Choroid plexus epithelial cell (primary cell): ENCODE measurements at regions not wholly inside any gene's neighbourhood (a gene's known extent, or its start where the extent isn't known, plus 50 kb on each side); places are given as distances from the start of the nearest gene placed in this dataset.

ENCODE experiments used
- DNase-seq: peaks from one replicate; pipeline ENCODE4 v3.0.0-alpha.2; 2010; ENCODE audit warnings: low read depth
- H3K4me3 ChIP-seq: 2 replicates; pipeline ENCODE4 v1.5.1; 2011; ENCODE audit warnings: low read depth, mild to moderate bottlenecking, control low read depth, low read length, moderate library complexity
- TF ChIP-seq, protein P1 (sequence below): conservative IDR thresholded peaks from 2 replicates; pipeline ENCODE4 v1.5.1; 2011; ENCODE audit warnings: low read depth, mild to moderate bottlenecking, control low read depth, inconsistent platforms, low read length, moderate library complexity

DNA sequence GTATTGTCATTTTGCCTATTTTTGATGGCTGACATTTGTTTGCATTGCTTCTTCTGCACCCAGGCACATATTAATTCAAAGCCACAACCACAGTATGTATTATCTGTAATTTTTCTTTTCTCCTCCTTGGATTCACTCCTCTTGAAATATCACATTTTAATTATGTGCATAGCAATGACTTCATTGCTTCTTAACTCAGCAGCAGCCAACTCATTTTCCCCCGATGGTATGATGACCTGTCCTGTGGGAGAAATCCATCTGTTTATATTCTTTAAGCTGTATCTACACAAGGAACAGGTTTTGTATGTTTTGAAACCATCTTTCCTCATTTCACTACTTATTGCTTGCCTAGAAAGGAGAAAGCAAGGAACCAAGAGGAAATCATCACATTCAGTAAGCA, 588.8 kb downstream of the INHBA start:
- DNase-seq: no peak
- no peak overlapping the region for H3K4me3 ChIP-seq
- TF ChIP-seq, protein P1, sequence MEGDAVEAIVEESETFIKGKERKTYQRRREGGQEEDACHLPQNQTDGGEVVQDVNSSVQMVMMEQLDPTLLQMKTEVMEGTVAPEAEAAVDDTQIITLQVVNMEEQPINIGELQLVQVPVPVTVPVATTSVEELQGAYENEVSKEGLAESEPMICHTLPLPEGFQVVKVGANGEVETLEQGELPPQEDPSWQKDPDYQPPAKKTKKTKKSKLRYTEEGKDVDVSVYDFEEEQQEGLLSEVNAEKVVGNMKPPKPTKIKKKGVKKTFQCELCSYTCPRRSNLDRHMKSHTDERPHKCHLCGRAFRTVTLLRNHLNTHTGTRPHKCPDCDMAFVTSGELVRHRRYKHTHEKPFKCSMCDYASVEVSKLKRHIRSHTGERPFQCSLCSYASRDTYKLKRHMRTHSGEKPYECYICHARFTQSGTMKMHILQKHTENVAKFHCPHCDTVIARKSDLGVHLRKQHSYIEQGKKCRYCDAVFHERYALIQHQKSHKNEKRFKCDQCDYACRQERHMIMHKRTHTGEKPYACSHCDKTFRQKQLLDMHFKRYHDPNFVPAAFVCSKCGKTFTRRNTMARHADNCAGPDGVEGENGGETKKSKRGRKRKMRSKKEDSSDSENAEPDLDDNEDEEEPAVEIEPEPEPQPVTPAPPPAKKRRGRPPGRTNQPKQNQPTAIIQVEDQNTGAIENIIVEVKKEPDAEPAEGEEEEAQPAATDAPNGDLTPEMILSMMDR: no peak

DNA sequence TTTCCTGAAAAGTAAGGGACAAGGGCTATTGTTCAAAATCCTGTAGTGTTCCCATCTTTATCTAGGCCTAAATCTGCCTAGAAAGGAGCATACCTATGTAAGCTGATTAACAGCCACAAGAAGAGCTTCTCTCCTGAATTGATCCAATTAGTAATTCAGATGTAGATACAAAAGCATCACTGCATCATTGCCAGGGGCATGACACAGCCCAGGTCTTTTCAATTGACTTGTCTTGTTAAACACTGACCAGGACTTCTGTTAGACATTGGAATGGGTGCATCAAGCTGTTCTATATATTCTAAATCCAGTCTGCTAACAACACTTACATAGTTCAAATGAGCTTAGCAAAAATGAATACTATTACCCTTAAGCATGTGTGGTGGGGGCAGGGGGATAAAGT, 589.2 kb downstream of the INHBA start:
- TF ChIP-seq, protein P1: no peak
- DNase-seq: no peak
- H3K4me3 ChIP-seq: no peak overlapping the region

DNA sequence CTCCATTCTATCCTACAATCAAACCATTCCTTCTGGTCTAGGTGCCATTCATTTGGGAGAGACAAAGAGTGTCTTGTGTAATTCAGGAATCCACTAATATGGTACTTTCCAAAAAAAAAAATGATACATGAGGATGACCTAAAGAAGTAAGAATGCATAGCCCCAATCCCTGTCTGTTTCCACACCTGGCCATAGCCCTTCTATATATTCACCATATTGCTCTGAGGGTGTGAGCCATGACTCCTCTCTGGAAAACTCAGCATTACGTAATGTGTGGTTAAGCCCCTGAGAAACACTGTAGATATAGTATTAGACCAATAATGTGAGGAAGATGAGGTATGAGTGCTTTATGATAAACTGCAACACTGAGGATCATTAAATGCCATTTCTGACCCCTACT, 592.7 kb downstream of the INHBA start:
- H3K4me3 ChIP-seq: no peak overlapping the region
- DNase-seq: peak; percentile 43
- TF ChIP-seq, protein P1: no peak

DNA sequence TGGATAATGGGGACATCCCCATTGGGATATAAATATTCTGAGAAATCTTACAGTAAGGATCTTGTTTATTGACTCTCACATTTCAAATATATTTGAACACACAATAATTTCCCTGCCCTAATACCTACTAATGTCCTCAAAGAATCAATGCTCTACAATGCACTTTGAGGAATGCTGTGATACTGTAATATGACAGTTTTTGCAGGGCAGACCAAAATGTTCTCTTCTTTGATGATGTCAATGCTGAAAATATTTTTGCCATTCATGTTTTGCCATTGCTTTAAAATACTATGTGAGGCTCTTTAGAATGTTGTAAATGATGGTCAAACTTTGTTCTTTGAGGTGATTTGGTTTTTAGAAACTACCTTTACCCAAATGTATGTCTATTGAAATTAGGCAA, 594.1 kb downstream of the INHBA start:
- no peak overlapping the region for H3K4me3 ChIP-seq
- TF ChIP-seq, protein P1: no peak
- DNase-seq: no peak

DNA sequence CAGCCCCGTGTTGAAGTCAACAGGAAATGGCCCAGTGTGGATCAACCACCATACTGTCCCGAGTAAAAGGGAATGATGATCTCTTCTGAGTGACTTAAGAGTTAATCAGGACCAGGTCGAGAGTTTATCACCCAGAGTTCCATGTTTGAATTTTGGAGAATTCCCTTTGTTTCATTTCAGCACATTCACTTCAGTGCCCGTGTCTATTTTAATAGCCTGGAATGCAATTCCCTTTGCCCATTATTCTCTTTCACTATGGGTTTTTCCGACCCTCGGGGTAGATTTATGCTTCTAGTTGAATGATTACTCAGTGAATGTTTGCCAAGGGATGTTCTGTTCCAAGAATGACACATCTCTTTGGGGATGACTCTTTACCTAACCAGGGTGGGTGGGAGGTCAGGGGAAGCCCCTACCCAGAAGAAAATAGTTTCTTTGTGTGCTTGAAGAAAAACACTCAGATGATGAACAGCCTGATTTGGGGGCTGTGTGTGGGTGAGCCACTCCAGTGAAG, 594.9 kb downstream of the INHBA start:
- TF ChIP-seq, protein P1: no peak
- no peak overlapping the region for H3K4me3 ChIP-seq
- DNase-seq: peak; percentile 18

DNA sequence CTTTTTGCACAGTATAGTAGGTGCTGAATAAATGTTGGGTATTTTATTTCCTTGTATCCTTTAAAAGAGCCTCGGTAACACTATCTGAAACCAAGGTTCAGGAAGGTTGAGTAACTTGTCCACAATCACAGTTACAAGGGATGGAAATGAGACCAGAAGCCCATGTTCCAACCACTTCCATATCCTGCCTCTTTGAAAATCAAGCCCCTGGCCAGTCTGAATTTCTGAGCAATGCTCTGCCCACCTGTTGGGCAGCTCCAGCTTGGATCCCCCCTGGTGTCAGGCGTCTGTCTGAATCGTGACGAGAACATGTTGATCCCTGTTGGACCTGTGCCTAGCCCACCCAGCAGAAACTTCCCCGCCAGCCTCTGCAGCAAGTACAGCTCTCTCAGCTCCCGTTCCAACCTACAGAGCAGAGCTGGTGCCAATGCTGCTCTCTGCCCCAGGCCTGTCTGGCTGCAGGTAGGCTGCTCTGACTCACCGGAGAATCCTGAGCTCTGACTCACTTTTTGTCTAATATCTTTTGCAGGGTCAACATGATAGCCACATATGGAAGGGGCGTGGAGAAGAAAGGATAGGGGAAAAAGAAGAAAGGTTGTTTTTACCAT, 595.5 kb downstream of the INHBA start:
- TF ChIP-seq, protein P1: no peak
- no peak overlapping the region for H3K4me3 ChIP-seq

DNA sequence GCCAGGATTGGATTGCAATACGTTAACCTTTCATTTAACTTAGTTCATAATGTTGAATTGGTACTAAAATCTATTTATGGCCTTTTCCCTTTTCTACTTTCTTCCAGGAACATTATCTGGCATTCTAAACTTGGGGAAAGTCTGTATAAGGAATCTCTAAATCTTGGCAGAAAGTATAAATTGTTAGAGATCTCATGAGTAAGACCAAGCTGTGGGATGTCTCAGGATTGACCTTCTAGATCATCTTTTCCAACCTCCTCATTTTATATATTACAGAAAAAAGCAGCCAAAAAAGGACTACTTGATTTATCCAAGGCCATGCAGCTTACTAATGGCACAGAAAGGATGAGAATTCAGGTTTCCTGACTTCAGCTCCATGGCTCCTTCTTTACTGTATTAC, 598.3 kb downstream of the INHBA start:
- no peak for DNase-seq
- H3K4me3 ChIP-seq: no peak overlapping the region
- TF ChIP-seq, protein P1: no peak

More for the DNA sequence above, 595.5 kb downstream of the INHBA start:
- DNase-seq: peak; percentile 34
